ENCODE measurements at regions not wholly inside any gene's neighbourhood (a gene's known extent, or its start where the extent isn't known, plus 50 kb on each side); places are given as distances from the start of the nearest gene placed in this dataset.

- no peak for TF ChIP-seq POLR2A (IDR thresholded peaks at IDR 0.05)
- TF ChIP-seq CTCF (IDR thresholded peaks at IDR 0.05): no peak
Measured at GRCh38 chr17:34841467-34841866, 119.8 kb downstream of the CCT6B start.
